ENCODE measurements at regions not wholly inside any gene's neighbourhood (a gene's known extent, or its start where the extent isn't known, plus 50 kb on each side); places are given as distances from the start of the nearest gene placed in this dataset.

DNA sequence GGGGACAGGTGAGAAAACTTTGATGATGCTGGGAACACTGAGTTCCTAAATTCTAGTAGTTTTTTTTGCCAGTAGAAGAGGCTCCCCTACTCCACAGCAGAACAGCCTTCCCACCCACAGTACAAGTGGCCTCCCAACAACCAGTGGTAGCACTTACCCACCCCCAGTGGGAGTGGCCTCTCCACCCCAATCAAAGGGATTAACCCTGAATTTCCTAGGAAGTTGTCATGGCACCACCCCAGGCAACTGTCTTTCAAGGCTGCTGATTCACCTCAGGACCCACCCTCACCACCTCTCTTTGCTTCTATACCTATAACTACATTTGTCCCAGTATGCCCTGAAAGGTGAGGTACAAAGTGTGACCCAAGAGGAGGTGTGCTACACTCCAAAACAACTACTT, 81.4 kb upstream of the PRDX6 start:
- TF ChIP-seq, protein P1, sequence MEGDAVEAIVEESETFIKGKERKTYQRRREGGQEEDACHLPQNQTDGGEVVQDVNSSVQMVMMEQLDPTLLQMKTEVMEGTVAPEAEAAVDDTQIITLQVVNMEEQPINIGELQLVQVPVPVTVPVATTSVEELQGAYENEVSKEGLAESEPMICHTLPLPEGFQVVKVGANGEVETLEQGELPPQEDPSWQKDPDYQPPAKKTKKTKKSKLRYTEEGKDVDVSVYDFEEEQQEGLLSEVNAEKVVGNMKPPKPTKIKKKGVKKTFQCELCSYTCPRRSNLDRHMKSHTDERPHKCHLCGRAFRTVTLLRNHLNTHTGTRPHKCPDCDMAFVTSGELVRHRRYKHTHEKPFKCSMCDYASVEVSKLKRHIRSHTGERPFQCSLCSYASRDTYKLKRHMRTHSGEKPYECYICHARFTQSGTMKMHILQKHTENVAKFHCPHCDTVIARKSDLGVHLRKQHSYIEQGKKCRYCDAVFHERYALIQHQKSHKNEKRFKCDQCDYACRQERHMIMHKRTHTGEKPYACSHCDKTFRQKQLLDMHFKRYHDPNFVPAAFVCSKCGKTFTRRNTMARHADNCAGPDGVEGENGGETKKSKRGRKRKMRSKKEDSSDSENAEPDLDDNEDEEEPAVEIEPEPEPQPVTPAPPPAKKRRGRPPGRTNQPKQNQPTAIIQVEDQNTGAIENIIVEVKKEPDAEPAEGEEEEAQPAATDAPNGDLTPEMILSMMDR (IDR thresholded peaks at IDR 0.05; ENCODE audit: poor library complexity) = no peak
- TF ChIP-seq EZH2 (IDR thresholded peaks at IDR 0.05; ENCODE audit: borderline replicate concordance) = no peak
